Stomach (tissue), 4 donors: ENCODE measurements at regions not wholly inside any gene's neighbourhood (a gene's known extent, or its start where the extent isn't known, plus 50 kb on each side); places are given as distances from the start of the nearest gene placed in this dataset.

Experiments
- CTCF ChIP-seq, 7 experiments: fragments of 450-650 bp in 4 of 7; fragments of 200-600 bp in 3 of 7; sonication (generic) in 3 of 7; IDR thresholded peaks; one replicate each; pipeline ENCODE4 v1.5.1; 2016 to 2019; ENCODE audit warnings: antibody characterized with exemption in 7 of 7, control low read depth in 2 of 7, mild to moderate bottlenecking in 1 of 7
- EP300 ChIP-seq: sonication (generic); formaldehyde crosslinking; IDR thresholded peaks from one replicate; pipeline ENCODE4 v1.6.1; 2017; ENCODE audit warnings: antibody characterized with exemption
- POLR2A ChIP-seq, 4 donors: fragments of 450-650 bp; IDR thresholded peaks; one replicate each; pipeline ENCODE4 v1.6.1; 2016; ENCODE audit warnings: antibody characterized with exemption in 4 of 4, control low read depth in 2 of 4, mild to moderate bottlenecking in 1 of 4, moderate library complexity in 1 of 4
- POLR2AphosphoS5 ChIP-seq, 3 donors: sonication (generic); formaldehyde crosslinking; IDR thresholded peaks; one replicate each; pipeline ENCODE4 v1.6.1; 2016; ENCODE audit warnings: antibody characterized with exemption in 3 of 3

GRCh38 chr2:121906170-121906569, 150.7 kb downstream of the TSN start:
- no peak for TF ChIP-seq CTCF (IDR thresholded peaks at IDR 0.05)
- TF ChIP-seq POLR2A (IDR thresholded peaks at IDR 0.05), result no peak
- TF ChIP-seq POLR2AphosphoS5 (IDR thresholded peaks at IDR 0.05), result no peak
- TF ChIP-seq EP300, result no peak
